ENCODE measurements at regions not wholly inside any gene's neighbourhood (a gene's known extent, or its start where the extent isn't known, plus 50 kb on each side); places are given as distances from the start of the nearest gene placed in this dataset.

DNA sequence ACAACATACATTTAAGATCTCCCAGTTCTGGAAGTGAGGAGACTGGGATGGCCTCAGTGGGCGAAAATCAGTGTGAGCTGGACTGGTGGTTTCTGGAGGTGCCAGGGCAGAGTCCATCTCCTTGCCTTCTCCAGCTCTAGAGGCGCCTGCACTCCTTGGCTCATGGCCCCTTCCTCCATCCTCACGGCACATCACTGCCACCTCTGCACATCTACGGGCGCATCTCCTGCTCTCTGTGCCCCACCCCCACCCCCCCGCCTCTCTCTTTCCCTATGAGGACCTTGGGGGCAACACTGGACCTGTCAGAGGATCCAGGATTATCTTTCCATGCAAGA, 62.8 kb upstream of the DIO3 start:
- DNase-seq (ENCODE audit: low read depth): no peak
- in situ Hi-C loops (cut with HindIII; ENCODE audit: low pct_unique_long_range_greater_than_20kb, low sequenced_read_pairs): no loop called here

DNA sequence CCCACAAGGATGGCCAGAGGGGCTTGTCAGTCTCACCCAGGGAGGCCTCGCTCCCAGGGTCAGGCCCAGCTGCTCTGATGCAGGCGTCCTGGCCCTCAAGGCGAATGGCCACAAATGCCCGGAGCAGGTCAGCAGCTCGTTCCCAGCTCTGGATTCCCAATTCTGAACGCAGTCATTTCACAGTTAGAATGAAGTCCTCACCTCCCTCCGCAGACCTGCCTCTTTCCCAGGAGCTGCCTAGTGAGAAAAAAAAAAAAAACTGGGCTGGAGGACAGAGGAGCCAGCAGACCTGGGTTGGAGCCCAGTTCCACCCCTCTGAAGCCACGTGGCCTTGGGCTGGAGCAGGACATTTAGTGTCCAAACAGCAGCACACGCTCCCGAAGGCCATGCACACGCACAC, 62.2 kb upstream of the DIO3 start:
- in situ Hi-C loops (cut with HindIII; ENCODE audit: low pct_unique_long_range_greater_than_20kb, low sequenced_read_pairs): no loop called here

DNA sequence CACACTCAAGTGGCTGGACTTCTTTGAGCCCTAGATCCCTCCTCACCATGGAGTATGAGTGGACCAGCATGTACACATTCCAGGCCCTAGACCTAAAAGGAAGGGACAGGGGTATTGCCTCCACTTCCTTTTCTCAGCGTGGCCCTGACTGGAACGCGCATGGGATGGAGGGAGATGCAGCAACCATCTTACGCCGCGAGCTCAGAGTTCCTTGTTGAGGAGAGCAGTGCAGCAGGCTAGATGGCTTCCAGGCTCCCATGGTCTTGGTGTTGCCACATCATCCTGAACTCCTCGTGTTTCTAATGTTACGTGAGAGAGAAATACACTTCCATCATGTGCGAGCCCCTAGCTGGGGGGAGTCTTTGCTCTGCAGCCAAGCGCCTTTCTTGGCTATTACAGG, 61.8 kb upstream of the DIO3 start:
- in situ Hi-C loops (cut with HindIII; ENCODE audit: low pct_unique_long_range_greater_than_20kb, low sequenced_read_pairs): no loop called here
- DNase-seq (ENCODE audit: low read depth): no peak

More for the DNA sequence above, 62.2 kb upstream of the DIO3 start:
- no peak for DNase-seq (ENCODE audit: low read depth)

DNA sequence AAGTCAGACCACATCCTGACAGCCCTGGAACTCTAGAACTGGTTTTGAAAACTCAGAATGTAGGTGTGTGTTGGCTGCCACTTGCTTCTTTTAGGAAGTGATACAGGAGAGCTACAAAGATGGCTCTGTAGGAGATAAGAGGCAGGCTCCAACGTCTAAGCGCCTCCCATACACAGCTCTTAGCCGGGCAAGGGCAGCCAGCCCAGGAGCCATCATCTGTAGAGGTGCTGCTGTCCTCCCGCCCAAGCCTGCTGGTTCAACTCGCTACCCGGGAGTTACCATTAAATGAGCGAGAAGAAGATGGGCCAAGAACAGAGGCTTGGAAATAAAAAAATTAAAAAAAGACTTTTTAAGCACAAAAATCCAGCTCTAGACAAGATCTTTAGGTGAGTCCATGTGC, 61.2 kb upstream of the DIO3 start:
- in situ Hi-C loops (cut with HindIII; ENCODE audit: low pct_unique_long_range_greater_than_20kb, low sequenced_read_pairs): no loop called here
- DNase-seq (ENCODE audit: low read depth): no peak

DNA sequence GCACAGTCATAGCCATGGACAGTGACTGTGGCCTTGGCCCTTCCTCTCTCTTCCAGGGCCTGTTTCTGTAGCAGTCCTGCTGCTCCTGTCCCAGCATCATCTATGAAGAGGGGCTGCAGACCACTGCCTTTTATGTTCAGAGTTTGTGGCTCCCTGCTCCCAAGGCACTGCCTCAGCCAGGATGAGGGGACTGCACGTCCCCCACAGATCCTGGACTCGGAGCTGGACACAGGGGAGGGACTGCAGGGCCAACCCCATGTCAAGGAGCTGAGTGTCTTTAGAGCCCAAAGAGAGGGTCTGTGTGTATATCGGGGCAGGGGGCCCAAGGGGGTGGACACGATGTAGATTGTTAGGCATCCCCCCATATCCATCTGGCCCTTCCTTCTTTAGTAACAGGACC, 60.6 kb upstream of the DIO3 start:
- no peak for DNase-seq (ENCODE audit: low read depth)
- in situ Hi-C loops (cut with HindIII; ENCODE audit: low pct_unique_long_range_greater_than_20kb, low sequenced_read_pairs): no loop called here

DNA sequence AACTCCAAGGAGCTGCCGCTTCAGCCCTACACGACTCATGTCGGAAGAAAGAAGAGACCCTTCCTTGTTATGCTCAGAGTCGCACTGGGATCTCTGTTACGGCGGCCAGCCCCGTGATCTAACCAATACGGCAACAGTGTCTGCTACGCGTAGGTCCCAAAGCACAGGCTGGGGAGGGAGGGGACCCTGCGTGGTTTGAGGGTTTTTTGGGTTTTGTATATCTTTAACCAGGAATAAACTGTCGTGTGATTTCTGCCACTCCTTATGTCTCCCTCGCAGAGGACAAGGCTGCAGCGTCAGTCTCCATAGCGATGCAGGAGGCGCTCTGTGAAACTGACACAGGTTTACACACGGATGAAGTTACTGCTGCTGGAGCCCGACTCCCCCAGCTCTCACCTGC, 60.0 kb upstream of the DIO3 start:
- in situ Hi-C loops (cut with HindIII; ENCODE audit: low pct_unique_long_range_greater_than_20kb, low sequenced_read_pairs): no loop called here
- no peak for DNase-seq (ENCODE audit: low read depth)

DNA sequence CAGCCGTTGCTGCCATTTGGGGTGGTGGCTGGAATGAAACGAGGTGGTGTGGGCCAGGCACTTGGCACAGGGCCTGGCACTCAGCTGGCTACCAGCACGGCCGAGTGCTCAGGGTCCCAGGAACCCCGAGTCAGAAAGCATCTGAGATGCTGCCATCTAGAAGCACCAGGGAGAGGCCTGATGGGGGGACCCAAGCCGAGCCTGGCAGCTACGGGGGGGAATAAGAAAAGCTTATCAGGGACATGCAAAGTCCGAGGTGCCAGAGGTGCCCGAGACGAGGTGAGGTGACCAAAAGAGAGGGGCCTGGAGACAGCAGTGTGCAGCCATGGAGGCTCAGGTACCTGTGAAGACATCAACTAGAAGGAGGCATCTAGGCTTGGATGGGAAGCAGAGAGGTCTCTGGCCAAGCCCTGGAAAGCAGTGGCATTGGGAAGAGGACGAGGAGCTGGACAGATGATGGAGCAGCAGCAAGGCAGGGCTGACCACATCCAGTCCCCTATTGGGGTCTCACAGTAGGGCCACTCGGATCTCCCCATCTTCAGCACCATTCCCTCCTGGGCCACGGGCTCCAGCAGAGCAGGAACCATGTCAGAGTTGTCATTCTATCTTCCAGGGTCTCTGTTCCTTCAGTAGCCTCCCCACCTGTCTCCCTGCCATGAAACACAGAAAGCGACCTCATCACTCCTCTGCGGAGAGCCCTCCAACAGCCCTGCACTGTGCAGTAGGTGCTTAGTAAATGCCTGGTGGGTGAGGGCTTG, 59.3 kb upstream of the DIO3 start:
- no peak for DNase-seq (ENCODE audit: low read depth)
- in situ Hi-C loops (cut with HindIII; ENCODE audit: low pct_unique_long_range_greater_than_20kb, low sequenced_read_pairs): no loop called here

DNA sequence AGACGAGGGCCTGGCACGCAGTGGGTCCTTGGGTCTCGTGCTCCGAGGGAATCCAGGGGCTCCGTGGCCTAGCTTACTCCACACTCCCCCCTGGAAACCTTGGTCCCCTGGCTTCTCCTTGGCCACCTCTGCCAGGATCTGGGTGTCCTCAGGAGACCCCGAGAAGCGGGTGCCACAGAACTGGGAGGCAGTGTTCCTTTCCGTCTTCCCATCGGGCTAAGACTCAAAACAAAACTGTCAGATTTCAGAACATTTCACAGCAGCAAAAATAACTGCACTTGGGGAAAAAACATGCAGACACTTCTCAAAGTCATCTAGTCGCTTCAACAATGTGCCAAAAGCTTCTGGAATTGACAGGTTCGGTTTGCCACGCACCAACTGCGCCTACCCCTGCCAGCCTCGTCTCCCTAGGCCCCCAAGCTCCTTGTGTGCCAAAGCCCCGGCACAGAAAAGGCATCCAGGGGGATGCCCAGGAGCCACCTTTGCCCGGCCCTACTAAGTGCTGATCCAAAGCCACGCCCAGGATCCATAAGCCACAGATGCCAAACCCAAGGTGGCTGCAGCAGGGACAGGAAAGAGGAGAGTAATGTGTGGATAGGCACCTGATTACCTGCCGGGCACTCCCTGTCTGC, 58.4 kb upstream of the DIO3 start:
- in situ Hi-C loops (cut with HindIII; ENCODE audit: low pct_unique_long_range_greater_than_20kb, low sequenced_read_pairs): no loop called here
- DNase-seq (ENCODE audit: low read depth): no peak

DNA sequence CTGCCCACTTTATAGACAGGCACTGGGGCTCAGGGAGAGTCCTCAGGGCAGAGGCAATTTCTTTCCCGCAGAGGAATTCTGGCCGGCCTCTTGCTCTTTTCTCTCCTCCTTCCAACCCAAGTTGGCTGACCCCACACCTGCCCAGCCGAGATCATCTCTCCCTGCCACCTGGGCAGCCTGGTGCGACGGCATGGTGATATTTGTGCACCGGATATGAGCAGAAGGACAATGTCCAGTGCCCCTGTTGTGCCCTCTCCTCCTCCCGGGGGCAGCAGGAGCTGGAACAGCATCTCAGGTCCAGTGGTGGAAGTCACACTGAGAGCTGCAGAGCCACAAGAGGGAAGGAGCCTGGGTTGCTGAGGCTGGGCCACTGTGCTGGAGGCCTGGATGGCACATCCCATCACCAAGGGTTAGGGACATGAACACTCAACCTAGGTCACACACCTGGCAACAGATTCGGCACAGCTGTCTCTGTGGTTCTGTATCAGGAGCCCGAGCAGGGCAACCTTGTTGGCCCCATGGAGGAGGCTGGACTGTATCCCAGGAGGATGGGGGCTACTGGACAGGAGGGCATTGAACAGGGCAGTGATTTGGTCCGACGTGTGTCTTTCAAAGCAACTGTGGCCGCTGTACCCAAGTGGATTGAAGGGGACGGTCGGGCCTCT, 57.7 kb upstream of the DIO3 start:
- in situ Hi-C loops (cut with HindIII; ENCODE audit: low pct_unique_long_range_greater_than_20kb, low sequenced_read_pairs): no loop called here
- DNase-seq (ENCODE audit: low read depth): no peak

DNA sequence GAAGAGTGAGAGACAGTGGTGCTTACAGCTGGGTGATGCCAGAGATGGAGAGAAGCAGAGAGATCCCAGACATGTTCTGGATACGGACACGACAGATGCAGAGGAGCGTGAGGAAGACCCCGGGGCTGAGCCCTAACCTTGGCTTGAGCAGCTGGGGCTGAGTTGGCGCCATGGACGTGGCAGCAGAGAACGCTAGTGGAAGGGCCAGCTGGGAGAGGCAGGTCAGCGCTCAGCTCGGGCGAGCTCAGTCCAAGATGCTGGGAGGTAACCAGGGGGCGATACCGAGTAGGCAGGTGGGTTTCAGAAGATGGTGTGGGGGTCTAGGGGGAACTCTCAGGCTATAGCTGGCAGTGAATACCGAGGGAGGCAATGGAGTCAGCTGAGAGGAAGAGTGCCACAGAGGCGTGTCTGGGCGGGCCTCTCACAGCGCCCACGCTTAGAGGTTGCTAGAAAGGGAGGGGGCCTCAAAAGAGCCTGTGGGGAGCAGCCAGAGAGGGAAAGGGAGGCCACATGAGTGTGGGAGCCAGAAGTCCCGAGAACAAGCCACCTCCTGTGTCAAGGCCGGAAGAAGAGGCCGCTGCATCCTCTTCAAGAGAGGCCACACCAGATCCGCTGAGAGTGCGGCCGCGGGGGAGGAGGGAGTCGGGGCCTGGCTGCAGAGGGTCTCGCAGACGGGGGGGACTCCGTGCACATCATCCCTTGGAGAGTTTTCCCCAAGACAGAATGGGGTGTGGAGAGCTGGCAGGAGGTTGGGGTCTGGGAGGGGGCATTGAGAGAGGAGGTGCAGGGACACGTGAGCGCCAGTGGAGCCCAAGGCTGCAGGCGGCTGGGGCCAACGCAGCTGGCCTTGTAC, 57.0 kb upstream of the DIO3 start:
- no peak for DNase-seq (ENCODE audit: low read depth)
- in situ Hi-C loops (cut with HindIII; ENCODE audit: low pct_unique_long_range_greater_than_20kb, low sequenced_read_pairs): no loop called here

DNA sequence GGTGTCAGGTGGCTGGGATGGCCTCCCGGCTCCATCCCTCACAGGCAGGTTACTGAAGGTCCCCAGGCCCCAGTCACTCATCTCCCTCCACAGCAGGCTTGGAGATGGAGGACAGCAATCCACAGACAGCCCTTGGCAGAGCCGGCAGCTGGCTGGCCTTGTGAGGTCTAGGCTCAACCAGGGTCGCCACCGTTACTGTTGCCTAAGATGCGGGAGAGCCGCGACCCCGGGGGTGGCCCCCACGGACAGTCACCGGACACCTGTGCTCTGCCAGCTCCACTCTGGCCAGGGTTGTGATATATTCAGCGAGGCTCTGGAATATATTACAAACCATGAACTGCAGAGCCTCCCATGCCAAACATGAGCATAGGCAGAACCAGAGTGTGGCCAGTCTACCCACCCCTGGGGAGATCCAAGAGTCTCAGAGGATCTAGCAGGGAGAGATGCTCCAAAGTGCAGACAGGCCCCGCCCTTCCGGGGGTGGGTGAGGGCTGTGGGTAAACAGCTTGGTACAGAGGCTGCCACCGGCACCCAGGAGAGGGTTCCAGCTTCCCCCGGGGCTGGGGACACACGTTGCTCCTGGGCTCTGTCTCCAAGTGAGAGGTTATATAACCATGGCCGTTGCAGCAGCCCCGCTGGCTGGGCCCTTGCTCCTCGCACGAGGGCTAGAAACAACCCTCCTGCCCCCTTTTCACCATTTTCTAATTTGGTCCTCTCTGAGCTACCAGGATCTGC, 55.9 kb upstream of the DIO3 start:
- DNase-seq (ENCODE audit: low read depth): no peak
- in situ Hi-C loops (cut with HindIII; ENCODE audit: low pct_unique_long_range_greater_than_20kb, low sequenced_read_pairs): no loop called here

DNA sequence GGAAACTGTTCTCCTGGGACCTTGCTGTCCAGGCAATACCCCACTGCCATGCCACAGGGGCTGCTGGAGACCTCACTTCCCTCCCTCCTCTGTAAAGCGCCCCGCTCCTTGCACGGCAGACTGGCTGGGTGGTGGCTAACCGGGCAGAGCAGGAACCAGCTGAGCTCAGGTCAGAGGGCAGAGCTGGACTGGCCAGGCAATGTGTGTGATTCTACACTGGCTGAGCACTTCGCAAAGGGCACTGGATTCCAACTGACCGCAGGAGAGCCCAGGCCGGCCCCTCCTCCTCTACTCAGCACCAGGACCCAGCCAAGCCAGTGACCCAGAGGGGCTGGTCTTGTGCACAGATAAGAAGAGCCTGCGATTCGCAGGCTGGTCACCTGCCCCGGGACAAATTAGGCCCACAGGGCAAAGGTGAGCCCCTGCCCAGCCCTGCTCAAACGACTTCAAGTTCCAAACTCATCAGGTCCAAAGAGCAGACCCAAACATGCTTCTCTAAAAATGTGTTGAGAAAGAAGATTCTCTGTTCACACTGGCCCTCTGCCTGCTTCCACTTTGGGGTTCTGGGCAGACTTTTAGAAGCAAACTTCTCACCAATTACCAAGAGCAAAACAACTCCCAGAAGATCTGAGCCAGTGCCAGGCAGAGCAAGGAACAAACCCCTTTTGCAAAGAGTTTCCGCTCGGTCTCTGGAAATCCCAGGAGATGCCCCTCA, 54.9 kb upstream of the DIO3 start:
- in situ Hi-C loops (cut with HindIII; ENCODE audit: low pct_unique_long_range_greater_than_20kb, low sequenced_read_pairs): no loop called here
- DNase-seq (ENCODE audit: low read depth): no peak

DNA sequence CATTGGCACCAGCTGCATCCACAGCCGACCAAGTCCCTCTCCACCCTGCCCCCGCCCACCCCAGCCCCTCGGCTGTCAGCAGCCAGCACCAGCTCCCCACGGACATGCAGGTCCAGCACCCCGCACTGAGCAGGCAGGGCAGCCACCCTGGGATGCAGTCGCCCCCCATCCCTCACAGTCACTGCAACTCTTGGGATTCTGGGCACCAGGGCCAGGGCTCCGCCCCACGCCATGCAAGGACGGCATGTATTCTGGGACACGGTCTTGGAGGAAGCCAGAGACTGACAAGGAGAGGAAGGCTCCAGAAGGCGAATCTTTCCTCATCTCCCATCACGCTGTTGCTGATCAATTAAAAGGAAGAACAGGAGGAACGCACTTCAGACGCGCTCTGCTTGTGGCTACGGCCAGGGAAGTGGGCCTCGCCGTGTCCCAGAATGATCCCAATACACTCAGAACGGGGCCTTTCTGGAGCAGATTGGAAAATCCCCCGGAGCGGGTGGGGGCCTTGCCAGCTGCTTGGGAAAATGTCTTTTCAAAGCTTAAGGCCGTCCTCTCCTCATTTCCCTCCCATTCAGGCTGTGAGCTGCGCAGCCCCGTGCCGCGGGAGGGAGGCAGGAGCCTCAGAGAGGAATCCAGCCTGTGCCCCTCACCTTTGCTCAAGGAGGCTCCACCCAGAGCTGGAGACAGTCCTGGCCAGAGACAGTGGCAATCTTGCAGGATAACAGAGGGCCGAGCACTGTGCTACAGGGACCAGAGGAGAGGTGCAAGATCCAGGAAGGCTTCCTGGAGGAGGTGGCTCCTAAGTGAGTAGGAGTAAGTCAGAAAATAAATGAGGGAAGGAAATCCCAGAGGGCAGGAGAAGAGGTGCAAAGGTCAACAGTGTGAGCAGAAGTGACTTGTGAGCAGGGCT, 54.1 kb upstream of the DIO3 start:
- in situ Hi-C loops (cut with HindIII; ENCODE audit: low pct_unique_long_range_greater_than_20kb, low sequenced_read_pairs): no loop called here

DNA sequence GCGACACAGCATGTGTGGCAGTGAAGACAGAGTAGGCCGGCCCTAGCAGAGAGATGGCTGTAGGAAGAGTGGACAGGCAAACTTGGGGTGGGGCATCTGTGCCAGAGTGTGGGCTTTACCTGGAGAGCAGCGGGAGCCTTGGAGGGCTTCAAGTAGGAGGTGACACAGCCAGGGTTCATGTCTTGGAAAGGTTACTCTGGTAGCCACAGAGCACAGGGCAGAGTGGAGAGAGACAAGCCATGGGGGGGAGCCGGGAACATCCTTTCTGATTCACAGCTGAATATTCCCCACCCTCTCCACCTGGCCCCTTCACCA, 53.5 kb upstream of the DIO3 start:
- no peak for DNase-seq (ENCODE audit: low read depth)
- in situ Hi-C loops (cut with HindIII; ENCODE audit: low pct_unique_long_range_greater_than_20kb, low sequenced_read_pairs): no loop called here

More for the DNA sequence above, 54.1 kb upstream of the DIO3 start:
- no peak for DNase-seq (ENCODE audit: low read depth)

DNA sequence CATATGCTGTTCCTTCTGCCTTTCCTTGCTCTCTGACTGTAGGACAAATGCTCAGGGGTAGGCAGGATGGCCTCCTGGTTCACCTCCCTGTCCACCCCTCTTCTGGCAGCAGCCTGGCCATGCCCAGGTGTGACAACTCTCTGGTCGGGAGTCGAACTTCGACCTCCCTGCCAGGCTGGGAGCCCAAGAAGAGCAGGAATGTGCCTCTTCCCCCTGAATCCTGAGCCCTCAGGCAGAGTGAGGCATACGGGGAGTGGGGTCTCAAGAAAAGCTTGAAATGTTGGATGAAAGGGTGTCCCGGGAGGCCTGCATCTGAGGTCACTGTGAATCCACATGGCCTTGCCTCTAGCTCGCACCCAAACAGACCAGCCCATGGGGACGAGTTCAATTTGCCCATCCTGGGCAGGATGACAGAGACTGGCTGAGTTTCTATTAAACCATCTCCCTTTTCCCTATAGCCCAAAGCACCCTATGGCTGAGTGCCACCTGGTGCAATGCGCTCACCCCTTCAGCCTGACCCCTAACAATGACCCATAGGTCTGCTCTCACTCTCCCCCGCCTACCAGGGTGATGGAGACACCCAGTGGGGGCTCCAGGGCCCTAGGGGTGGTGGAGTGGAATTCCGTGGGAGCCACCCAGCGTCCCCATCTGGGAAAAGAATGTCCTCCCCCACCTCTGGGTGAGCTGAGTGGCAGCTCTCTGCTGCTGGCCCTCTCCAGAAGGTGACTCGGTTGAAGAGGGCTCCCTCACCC, 52.9 kb upstream of the DIO3 start:
- no peak for DNase-seq (ENCODE audit: low read depth)
- in situ Hi-C loops (cut with HindIII; ENCODE audit: low pct_unique_long_range_greater_than_20kb, low sequenced_read_pairs): no loop called here

DNA sequence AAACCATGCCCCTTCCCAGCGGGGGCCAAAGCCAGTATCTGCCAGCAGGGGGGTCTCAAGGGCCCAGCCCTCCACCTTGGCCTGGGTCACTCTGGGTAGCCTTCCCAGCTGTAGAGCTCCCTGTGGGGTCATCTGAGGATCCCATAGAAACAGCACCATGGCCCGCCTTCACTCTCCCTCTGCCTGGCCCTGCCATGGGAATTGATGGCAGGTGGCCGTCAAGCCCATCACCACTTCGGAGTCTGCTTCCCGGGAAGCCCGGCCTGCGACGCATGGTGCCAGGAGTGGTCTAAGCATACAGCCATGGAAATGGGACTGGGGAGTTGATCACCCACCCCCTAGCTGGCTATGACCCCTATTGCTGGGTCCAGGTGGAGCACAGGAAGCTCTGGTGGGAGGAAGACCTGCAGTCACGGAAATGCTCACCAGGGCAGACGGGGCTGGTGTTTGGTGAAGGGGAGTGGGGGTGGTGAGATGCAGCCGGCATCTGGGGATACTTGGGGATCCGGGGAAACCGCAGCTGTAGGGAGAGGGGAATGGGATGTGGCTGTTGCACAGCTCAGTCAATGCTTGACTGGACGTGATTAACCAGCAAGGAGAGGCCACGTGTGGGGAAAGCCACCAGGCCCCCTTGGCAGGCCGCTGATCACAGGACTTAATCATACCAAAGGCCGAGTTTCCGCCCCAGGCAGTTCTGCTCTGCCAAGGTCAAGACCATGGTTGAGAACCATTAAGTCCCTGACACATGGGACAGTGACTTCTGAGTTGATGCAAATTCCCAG, 52.2 kb upstream of the DIO3 start:
- in situ Hi-C loops (cut with HindIII; ENCODE audit: low pct_unique_long_range_greater_than_20kb, low sequenced_read_pairs): no loop called here

More for the DNA sequence above, 52.2 kb upstream of the DIO3 start:
- DNase-seq (ENCODE audit: low read depth): no peak

All from Caki2 (cell line).